ENCODE measurements at regions not wholly inside any gene's neighbourhood (a gene's known extent, or its start where the extent isn't known, plus 50 kb on each side); places are given as distances from the start of the nearest gene placed in this dataset.

DNA sequence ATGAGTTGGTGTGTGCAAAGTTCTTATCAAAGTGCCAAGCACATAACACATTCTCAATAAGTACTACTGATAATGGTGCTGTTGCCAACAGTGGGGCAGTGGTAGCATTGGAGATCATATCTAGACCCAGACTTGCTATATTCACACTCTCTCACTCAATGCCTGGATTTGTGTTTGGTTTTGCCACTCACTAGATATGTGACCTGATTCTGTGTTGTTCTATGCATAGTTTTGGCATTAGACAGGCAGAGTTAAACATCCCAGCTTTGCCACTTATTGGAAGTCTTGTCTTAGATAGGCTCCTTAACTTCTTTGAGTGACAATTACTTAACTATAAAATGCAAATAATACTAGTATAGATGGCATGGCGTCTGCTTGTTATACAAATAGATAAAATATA, 642.6 kb upstream of the CCDC179 start:
- Histone ChIP-seq H3K27me3 (no peaks in the 10 kb centered on the region), H3K9me3 (replicated peaks in 1 of 3) (no peaks in the 10 kb centered on the region), H3K36me3 (replicated peaks in 1 of 2) (no peaks in the 10 kb centered on the region), H3K4me1 (replicated peaks in 1 of 2) (no peaks in the 10 kb centered on the region), H3K27ac (no peak overlapping the region), H3K4me3 (no peak overlapping the region)
- TF ChIP-seq POLR2A (IDR thresholded peaks at IDR 0.05): no peak
- TF ChIP-seq CTCF (IDR thresholded peaks at IDR 0.05): no peak
- WGBS, 4 donors: 74 to 85% (median 82%) methylated on average over 1 of the region's 1 CpG
- intact Hi-C loops (cut with DNase I): no loop called here
- no peak for DNase-seq

- Histone ChIP-seq H3K27ac (no peak overlapping the region), H3K9me3 (replicated peaks in 1 of 3) (no peaks in the 10 kb centered on the region), H3K36me3 (replicated peaks in 1 of 2) (no peaks in the 10 kb centered on the region), H3K4me3 (no peak overlapping the region), H3K27me3 (no peaks in the 10 kb centered on the region), H3K4me1 (replicated peaks in 1 of 2) (no peaks in the 10 kb centered on the region)
- no peak for DNase-seq
- TF ChIP-seq POLR2A (IDR thresholded peaks at IDR 0.05) (no peak), CTCF (IDR thresholded peaks at IDR 0.05) (no peak)
- intact Hi-C loops (cut with DNase I): no loop called here
Measured at GRCh38 chr11:23509023-23509422, 648.7 kb upstream of the CCDC179 start.

DNA sequence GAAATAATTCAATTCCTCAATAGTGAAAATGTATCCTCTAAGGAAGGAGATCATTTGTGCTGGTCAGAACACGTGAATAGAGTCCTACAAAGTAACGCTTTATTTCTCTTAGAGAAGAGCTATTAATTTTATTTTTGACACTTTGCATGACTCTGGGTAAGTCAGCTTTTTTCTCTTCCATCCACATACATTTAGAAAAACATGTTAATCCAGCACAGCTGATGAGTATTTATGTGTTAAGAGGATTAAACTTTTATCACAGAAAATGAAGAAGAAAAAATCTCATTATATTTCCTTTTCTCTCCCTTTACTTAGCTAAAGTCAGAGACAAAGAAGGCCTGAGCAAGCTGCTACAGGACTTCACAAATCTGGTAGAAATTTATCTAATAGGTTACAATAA, 649.5 kb upstream of the CCDC179 start:
- H3K27me3 ChIP-seq: no peaks in the 10 kb centered on the region
- DNase-seq: no peak
- H3K27ac ChIP-seq: no peak overlapping the region
- intact Hi-C loops (cut with DNase I): no loop called here
- no peaks in the 10 kb centered on the region for H3K36me3 ChIP-seq (replicated peaks in 1 of 2)
- 65 to 80% (median 76%) methylated on average over 2 of the region's 2 CpGs for WGBS, 4 donors
- no peaks in the 10 kb centered on the region for H3K4me1 ChIP-seq (replicated peaks in 1 of 2)
- no peak overlapping the region for H3K4me3 ChIP-seq
- H3K9me3 ChIP-seq (replicated peaks in 1 of 3): no peaks in the 10 kb centered on the region
- TF ChIP-seq CTCF (IDR thresholded peaks at IDR 0.05): no peak

DNA sequence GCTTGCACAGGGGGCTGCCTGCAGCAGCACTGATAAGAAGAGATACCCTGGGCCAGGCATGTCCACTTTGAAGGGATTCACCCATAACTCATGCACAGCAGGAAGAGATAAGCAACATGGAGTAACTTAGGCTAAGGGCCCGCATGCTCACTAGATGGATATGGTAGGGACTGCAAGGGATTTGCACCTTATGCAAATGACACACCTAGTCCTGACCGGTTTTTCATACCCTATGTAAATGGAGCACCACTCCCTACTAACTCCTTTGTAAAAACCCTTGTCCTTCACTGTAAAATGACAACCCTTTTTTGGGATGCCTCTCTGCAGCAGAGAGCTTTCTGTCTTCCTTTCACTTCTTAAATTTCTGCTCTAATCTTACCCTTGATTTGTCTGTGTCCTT, 658.9 kb upstream of the CCDC179 start:
- DNase-seq: no peak

More for the DNA sequence above, 658.9 kb upstream of the CCDC179 start:
- H3K27me3 ChIP-seq: no peaks in the 10 kb centered on the region
- WGBS, 4 donors: 37 to 61% (median 55%) methylated on average over 2 of the region's 2 CpGs
- TF ChIP-seq CTCF (IDR thresholded peaks at IDR 0.05) (no peak), POLR2A (IDR thresholded peaks at IDR 0.05) (no peak)
- H3K36me3 ChIP-seq (replicated peaks in 1 of 2): no peaks in the 10 kb centered on the region
- H3K9me3 ChIP-seq (replicated peaks in 1 of 3): no peaks in the 10 kb centered on the region
- intact Hi-C loops (cut with DNase I): no loop called here
- H3K27ac ChIP-seq: no peak overlapping the region
- H3K4me3 ChIP-seq: no peak overlapping the region
- H3K4me1 ChIP-seq (replicated peaks in 1 of 2): no peaks in the 10 kb centered on the region
